Parathyroid adenoma (tissue), 2 donors: ENCODE measurements at regions not wholly inside any gene's neighbourhood (a gene's known extent, or its start where the extent isn't known, plus 50 kb on each side); places are given as distances from the start of the nearest gene placed in this dataset.

Experiments used
- H2AFZ ChIP-seq: fragments of 300-600 bp; sonication (generic); one replicate; pipeline ENCODE4 v1.7.0; 2017; ENCODE audit warnings: antibody characterized with exemption, mild to moderate bottlenecking
- H3K27ac ChIP-seq: fragments of 300-600 bp; sonication (generic); one replicate; pipeline ENCODE4 v1.7.0; 2017
- H3K27me3 ChIP-seq: fragments of 300-600 bp; sonication (generic); one replicate; pipeline ENCODE4 v1.7.0; 2017; ENCODE audit warnings: low read length; ENCODE audit not compliant: control insufficient read depth, insufficient read depth
- H3K36me3 ChIP-seq: fragments of 300-600 bp; sonication (generic); one replicate; pipeline ENCODE4 v1.7.0; 2017; ENCODE audit warnings: low read length; ENCODE audit not compliant: control insufficient read depth, insufficient read depth
- H3K4me1 ChIP-seq: fragments of 300-600 bp; sonication (generic); one replicate; pipeline ENCODE4 v1.7.0; 2017; ENCODE audit warnings: control low read depth
- H3K4me2 ChIP-seq: fragments of 300-600 bp; sonication (generic); one replicate; pipeline ENCODE4 v1.7.0; 2017; ENCODE audit warnings: low read length
- H3K4me3 ChIP-seq: fragments of 300-600 bp; sonication (generic); one replicate; pipeline ENCODE4 v1.7.0; 2017; ENCODE audit warnings: low read depth, low read length
- H3K79me2 ChIP-seq: fragments of 300-600 bp; sonication (generic); one replicate; pipeline ENCODE4 v1.7.0; 2017; ENCODE audit warnings: control low read depth
- H3K9ac ChIP-seq: fragments of 300-600 bp; sonication (generic); one replicate; pipeline ENCODE4 v1.7.0; 2017; ENCODE audit warnings: mild to moderate bottlenecking
- H3K9me3 ChIP-seq: fragments of 300-600 bp; sonication (generic); one replicate; pipeline ENCODE4 v1.7.0; 2017; ENCODE audit warnings: low read length; ENCODE audit not compliant: control insufficient read depth
- CTCF ChIP-seq: fragments of 300-600 bp; sonication (generic); IDR thresholded peaks from one replicate; pipeline ENCODE4 v1.7.0; 2017; ENCODE audit warnings: antibody characterized with exemption, mild to moderate bottlenecking
- donor health status: primary hyperparathyroidism.

GRCh38 chr2:239807568-239807967 lies 217.6 kb downstream of the NDUFA10 start:
- H3K4me1 ChIP-seq, result no peaks in the 10 kb centered on the region
- H3K36me3 ChIP-seq, result no peaks in the 10 kb centered on the region
- H3K27ac ChIP-seq, result no peak overlapping the region
- no peak for TF ChIP-seq CTCF
- H3K4me3 ChIP-seq, result no peak overlapping the region
- H2AFZ ChIP-seq, result no peak overlapping the region
- H3K4me2 ChIP-seq, result no peak overlapping the region
- H3K27me3 ChIP-seq, result no peaks in the 10 kb centered on the region
- no peaks in the 10 kb centered on the region for H3K9me3 ChIP-seq
- no peak overlapping the region for H3K9ac ChIP-seq
- no peaks in the 10 kb centered on the region for H3K79me2 ChIP-seq

GRCh38 chr2:239806758-239807434 lies 218.2 kb downstream of the NDUFA10 start:
- no peaks in the 10 kb centered on the region for H3K79me2 ChIP-seq
- H3K4me1 ChIP-seq, result no peaks in the 10 kb centered on the region
- H3K9ac ChIP-seq, result no peak overlapping the region
- no peak for TF ChIP-seq CTCF
- no peak overlapping the region for H2AFZ ChIP-seq
- no peak overlapping the region for H3K27ac ChIP-seq
- H3K4me3 ChIP-seq, result no peak overlapping the region
- H3K27me3 ChIP-seq, result no peaks in the 10 kb centered on the region
- H3K9me3 ChIP-seq, result no peaks in the 10 kb centered on the region
- H3K4me2 ChIP-seq, result no peak overlapping the region
- no peaks in the 10 kb centered on the region for H3K36me3 ChIP-seq

- no peak for TF ChIP-seq CTCF
- no peak overlapping the region for H3K9ac ChIP-seq
- H3K27ac ChIP-seq, result no peak overlapping the region
- no peak overlapping the region for H2AFZ ChIP-seq
- no peaks in the 10 kb centered on the region for H3K4me1 ChIP-seq
- no peak overlapping the region for H3K4me3 ChIP-seq
- no peak overlapping the region for H3K4me2 ChIP-seq
- H3K79me2 ChIP-seq, result no peaks in the 10 kb centered on the region
- H3K36me3 ChIP-seq, result no peaks in the 10 kb centered on the region
- no peaks in the 10 kb centered on the region for H3K9me3 ChIP-seq
- no peaks in the 10 kb centered on the region for H3K27me3 ChIP-seq
Observed at GRCh38 chr2:239806276-239806675, 218.9 kb downstream of the NDUFA10 start.

GRCh38 chr2:239805414-239805813 lies 219.7 kb downstream of the NDUFA10 start:
- H3K4me1 ChIP-seq, result no peaks in the 10 kb centered on the region
- no peak overlapping the region for H3K27ac ChIP-seq
- H3K9ac ChIP-seq, result no peak overlapping the region
- no peak overlapping the region for H3K4me2 ChIP-seq
- H3K36me3 ChIP-seq, result no peaks in the 10 kb centered on the region
- H2AFZ ChIP-seq, result no peak overlapping the region
- no peak for TF ChIP-seq CTCF
- H3K79me2 ChIP-seq, result no peaks in the 10 kb centered on the region
- H3K9me3 ChIP-seq, result no peaks in the 10 kb centered on the region
- no peaks in the 10 kb centered on the region for H3K27me3 ChIP-seq
- no peak overlapping the region for H3K4me3 ChIP-seq

- H3K4me2 ChIP-seq, result no peak overlapping the region
- H3K27ac ChIP-seq, result no peak overlapping the region
- no peaks in the 10 kb centered on the region for H3K4me1 ChIP-seq
- no peaks in the 10 kb centered on the region for H3K36me3 ChIP-seq
- no peak overlapping the region for H3K4me3 ChIP-seq
- H3K9me3 ChIP-seq, result no peaks in the 10 kb centered on the region
- no peak overlapping the region for H3K9ac ChIP-seq
- no peak for TF ChIP-seq CTCF
- H3K27me3 ChIP-seq, result no peaks in the 10 kb centered on the region
- H3K79me2 ChIP-seq, result no peaks in the 10 kb centered on the region
- no peak overlapping the region for H2AFZ ChIP-seq
Observed at GRCh38 chr2:239805043-239805329, 220.2 kb downstream of the NDUFA10 start.
